ENCODE measurements at regions not wholly inside any gene's neighbourhood (a gene's known extent, or its start where the extent isn't known, plus 50 kb on each side); places are given as distances from the start of the nearest gene placed in this dataset.

- Histone ChIP-seq H3K4me3 (no peak overlapping the region), H3K36me3 (no peaks in the 10 kb centered on the region), H3K4me1 (no peaks in the 10 kb centered on the region), H3K9me3 (no peaks in the 10 kb centered on the region), H3K27ac (no peak overlapping the region), H3K27me3 (no peaks in the 10 kb centered on the region)
- no peak for DNase-seq
- TF ChIP-seq CTCF (IDR thresholded peaks at IDR 0.05) = no peak
- TF ChIP-seq POLR2A (IDR thresholded peaks at IDR 0.05) = no peak
Measured at GRCh38 chr13:53703371-53704080, 674.9 kb downstream of the OLFM4 start.

GRCh38 chr13:53719281-53719680 lies 690.7 kb downstream of the OLFM4 start:
- Histone ChIP-seq H3K36me3 (no peaks in the 10 kb centered on the region), H3K27me3 (no peaks in the 10 kb centered on the region), H3K4me3 (no peak overlapping the region), H3K9me3 (no peaks in the 10 kb centered on the region), H3K27ac (no peak overlapping the region), H3K4me1 (no peaks in the 10 kb centered on the region)
- TF ChIP-seq POLR2A (IDR thresholded peaks at IDR 0.05) = no peak
- DNase-seq = no peak

GRCh38 chr13:53732664-53733063 lies 704.1 kb downstream of the OLFM4 start:
- Histone ChIP-seq H3K27me3 (no peaks in the 10 kb centered on the region), H3K4me3 (no peak overlapping the region), H3K4me1 (no peaks in the 10 kb centered on the region), H3K27ac (no peak overlapping the region), H3K36me3 (no peaks in the 10 kb centered on the region), H3K9me3 (no peaks in the 10 kb centered on the region)
- TF ChIP-seq POLR2A (IDR thresholded peaks at IDR 0.05) (no peak), CTCF (IDR thresholded peaks at IDR 0.05) (no peak)
- no peak for DNase-seq

GRCh38 chr13:53743906-53744305 lies 715.3 kb downstream of the OLFM4 start:
- no peak overlapping the region for H3K27ac ChIP-seq
- no peak for DNase-seq
- no peaks in the 10 kb centered on the region for H3K36me3 ChIP-seq
- H3K4me3 ChIP-seq = no peak overlapping the region
- no peaks in the 10 kb centered on the region for H3K9me3 ChIP-seq
- H3K27me3 ChIP-seq = no peaks in the 10 kb centered on the region
- H3K4me1 ChIP-seq = no peaks in the 10 kb centered on the region
- no peak for TF ChIP-seq CTCF (IDR thresholded peaks at IDR 0.05)
- TF ChIP-seq POLR2A (IDR thresholded peaks at IDR 0.05) = no peak

GRCh38 chr13:53747825-53748224 lies 719.2 kb downstream of the OLFM4 start:
- Histone ChIP-seq H3K4me3 (no peak overlapping the region), H3K4me1 (no peaks in the 10 kb centered on the region), H3K27me3 (no peaks in the 10 kb centered on the region), H3K36me3 (no peaks in the 10 kb centered on the region), H3K9me3 (no peaks in the 10 kb centered on the region), H3K27ac (no peak overlapping the region)
- DNase-seq = no peak
- no peak for TF ChIP-seq CTCF (IDR thresholded peaks at IDR 0.05)
- TF ChIP-seq POLR2A (IDR thresholded peaks at IDR 0.05) = no peak

- no peak for DNase-seq
- H3K36me3 ChIP-seq = no peaks in the 10 kb centered on the region
- H3K4me1 ChIP-seq = no peaks in the 10 kb centered on the region
- H3K9me3 ChIP-seq = no peaks in the 10 kb centered on the region
- no peaks in the 10 kb centered on the region for H3K27me3 ChIP-seq
- H3K27ac ChIP-seq = no peak overlapping the region
- no peak overlapping the region for H3K4me3 ChIP-seq
- no peak for TF ChIP-seq POLR2A (IDR thresholded peaks at IDR 0.05)
- no peak for TF ChIP-seq CTCF (IDR thresholded peaks at IDR 0.05)
Measured at GRCh38 chr13:53749306-53749705, 720.7 kb downstream of the OLFM4 start.
